Left lung (tissue), 4 donors: ENCODE measurements at regions not wholly inside any gene's neighbourhood (a gene's known extent, or its start where the extent isn't known, plus 50 kb on each side); places are given as distances from the start of the nearest gene placed in this dataset.

ENCODE experiments used
- ATAC-seq: fragments of 200-7000 bp; cut with Tn5 transposase; one replicate; pipeline ENCODE4 v1.9.1; 2020; ENCODE audit warnings: moderate library complexity
- DNase-seq, 4 donors: peaks; one replicate each; pipeline ENCODE4 v3.0.0-alpha.2; 2013 to 2020
- H3K27ac ChIP-seq, 2 donors: fragments of 200-600 bp; sonication (generic) in 1 of 2; one replicate each; pipeline versions ENCODE4 v1.5.0 to v1.8.0; 2020 to 2021
- H3K27me3 ChIP-seq, 2 donors: fragments of 200-600 bp; sonication (generic) in 1 of 2; one replicate each; pipeline versions ENCODE4 v1.5.0 to v1.8.0; 2020 to 2021
- H3K36me3 ChIP-seq, 2 donors: fragments of 200-600 bp; sonication (generic) in 1 of 2; one replicate each; pipeline versions ENCODE4 v1.5.0 to v1.8.0; 2020 to 2021
- H3K4me1 ChIP-seq, 2 donors: fragments of 200-600 bp; one replicate each; pipeline ENCODE4 v1.8.0; 2021
- H3K4me3 ChIP-seq, 2 donors: fragments of 200-600 bp; sonication (generic) in 1 of 2; one replicate each; pipeline versions ENCODE4 v1.5.0 to v1.8.0; 2020 to 2021; ENCODE audit warnings: mild to moderate bottlenecking in 1 of 2
- H3K9me3 ChIP-seq, 2 donors: fragments of 200-600 bp; sonication (generic) in 1 of 2; one replicate each; pipeline versions ENCODE4 v1.5.0 to v1.8.0; 2020 to 2021
- CTCF ChIP-seq, 2 donors: fragments of 200-600 bp; sonication (generic) in 1 of 2; IDR thresholded peaks; one replicate each; pipeline versions ENCODE4 v1.5.0 to v1.8.0; 2021; ENCODE audit warnings: antibody characterized with exemption in 2 of 2
- intact Hi-C, 2 donors: fragments of 100-400 bp; cut with DNase I; formaldehyde crosslinking; loops; one replicate each; pipeline versions ENCODE4 v1.11.2 to v1.14.2; 2022
- donor health status: DM: no; HTN: yes; CAD: no.
- donor health status: DM: no; HTN: no; CAD: no.

GRCh38 chrX:15128861-15129260 lies 141.0 kb downstream of the ASB9 start:
- no peak for ATAC-seq
- no peak overlapping the region for H3K27ac ChIP-seq
- H3K4me1 ChIP-seq = no peaks in the 10 kb centered on the region
- no peak overlapping the region for H3K4me3 ChIP-seq
- H3K36me3 ChIP-seq = no peaks in the 10 kb centered on the region
- intact Hi-C loops = no loop called here
- no peak for TF ChIP-seq CTCF (IDR thresholded peaks at IDR 0.05)
- H3K27me3 ChIP-seq = no peaks in the 10 kb centered on the region
- DNase-seq = no peak
- H3K9me3 ChIP-seq = no peaks in the 10 kb centered on the region

GRCh38 chrX:15127010-15127409 lies 142.9 kb downstream of the ASB9 start:
- intact Hi-C loops = no loop called here

GRCh38 chrX:15116900-15117299 lies 153.0 kb downstream of the ASB9 start:
- no peaks in the 10 kb centered on the region for H3K27me3 ChIP-seq
- intact Hi-C loops = no loop called here
- ATAC-seq = no peak

More at GRCh38 chrX:15127010-15127409, 142.9 kb downstream of the ASB9 start:
- H3K4me1 ChIP-seq = no peaks in the 10 kb centered on the region
- H3K9me3 ChIP-seq = no peaks in the 10 kb centered on the region
- H3K27me3 ChIP-seq = no peaks in the 10 kb centered on the region
- DNase-seq = no peak
- no peak overlapping the region for H3K4me3 ChIP-seq
- ATAC-seq = no peak
- no peak for TF ChIP-seq CTCF (IDR thresholded peaks at IDR 0.05)
- no peaks in the 10 kb centered on the region for H3K36me3 ChIP-seq
- no peak overlapping the region for H3K27ac ChIP-seq

GRCh38 chrX:15114743-15115566 lies 154.9 kb downstream of the ASB9 start:
- Histone ChIP-seq H3K9me3 (no peaks in the 10 kb centered on the region), H3K36me3 (no peaks in the 10 kb centered on the region), H3K4me1 (no peaks in the 10 kb centered on the region), H3K4me3 (no peak overlapping the region), H3K27me3 (no peaks in the 10 kb centered on the region), H3K27ac (no peak overlapping the region)
- no peak for TF ChIP-seq CTCF (IDR thresholded peaks at IDR 0.05)
- ATAC-seq (no peak), DNase-seq (peak in 1 of 4 donors; percentile 24)
- intact Hi-C loops = no loop called here

More at GRCh38 chrX:15116900-15117299, 153.0 kb downstream of the ASB9 start:
- TF ChIP-seq CTCF (IDR thresholded peaks at IDR 0.05) = no peak
- no peaks in the 10 kb centered on the region for H3K4me1 ChIP-seq
- H3K36me3 ChIP-seq = no peaks in the 10 kb centered on the region
- no peak overlapping the region for H3K27ac ChIP-seq
- H3K9me3 ChIP-seq = no peaks in the 10 kb centered on the region
- H3K4me3 ChIP-seq = no peak overlapping the region
- DNase-seq = no peak

- Histone ChIP-seq H3K9me3 (no peaks in the 10 kb centered on the region), H3K27ac (no peak overlapping the region), H3K4me3 (no peak overlapping the region), H3K4me1 (no peaks in the 10 kb centered on the region), H3K36me3 (no peaks in the 10 kb centered on the region), H3K27me3 (no peaks in the 10 kb centered on the region)
- intact Hi-C loops = no loop called here
- DNase-seq (no peak), ATAC-seq (no peak)
- no peak for TF ChIP-seq CTCF (IDR thresholded peaks at IDR 0.05)
These were observed 162.4 kb downstream of the ASB9 start for GRCh38 chrX:15107367-15107988.
